ENCODE measurements at regions not wholly inside any gene's neighbourhood (a gene's known extent, or its start where the extent isn't known, plus 50 kb on each side); places are given as distances from the start of the nearest gene placed in this dataset.

DNA sequence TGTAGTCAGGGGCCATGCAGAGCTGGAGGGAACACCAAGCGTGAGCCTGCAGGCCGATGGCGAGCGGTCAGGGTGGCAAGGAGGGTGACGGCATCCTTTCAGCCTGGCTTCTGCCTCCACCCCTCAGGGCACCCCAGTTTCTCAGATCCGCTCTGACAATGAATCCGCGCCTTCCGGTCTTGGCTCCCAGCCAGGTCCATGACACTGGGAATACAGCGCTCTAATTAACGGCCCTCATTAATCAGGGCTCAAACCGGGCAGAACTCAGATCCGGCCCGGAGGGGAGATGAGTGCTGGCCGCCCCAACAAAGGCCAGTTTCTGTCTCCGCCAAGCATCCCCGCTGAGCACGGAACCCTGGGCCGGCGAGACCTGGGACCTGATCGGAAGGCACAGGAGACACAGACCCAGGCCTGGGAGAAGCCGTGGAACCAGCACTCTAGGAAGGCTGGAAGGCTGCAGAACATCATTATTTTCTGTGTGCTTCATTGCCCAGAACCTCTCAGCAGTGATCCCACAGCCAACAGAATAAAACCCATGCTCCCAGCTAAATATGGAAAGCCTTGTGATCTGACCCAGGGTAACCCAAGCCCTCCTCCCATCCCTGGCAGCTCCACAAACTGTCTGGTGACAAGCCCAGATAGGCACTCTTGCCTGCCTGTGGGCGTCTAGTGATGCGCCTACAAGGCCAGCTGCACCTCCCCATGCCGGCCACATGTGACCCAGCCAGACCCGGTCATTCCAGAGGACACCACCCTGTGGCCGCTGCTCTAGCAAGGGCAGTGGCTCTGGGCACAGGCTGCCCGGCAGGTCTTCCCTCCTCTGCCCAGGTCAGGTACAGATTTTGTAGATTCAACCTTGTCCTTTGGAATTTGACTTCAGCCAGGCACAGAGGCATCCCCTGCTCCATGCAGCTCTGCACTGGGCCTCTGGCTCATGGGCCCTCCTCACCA is 438.7 kb upstream of the MYT1L start:
- no peaks in the 10 kb centered on the region for H3K27me3 ChIP-seq (ENCODE audit: control insufficient read depth in 1 of 2, insufficient read depth in 1 of 2, low read length in 2 of 2)
- H3K9ac ChIP-seq (ENCODE audit: low read length) = no peak overlapping the region
- no peak overlapping the region for H2BK12ac ChIP-seq (ENCODE audit: low read length in 2 of 2)
- no peak overlapping the region for H3K27ac ChIP-seq (ENCODE audit: low read length, poor library complexity, severe bottlenecking)
- H4K8ac ChIP-seq (ENCODE audit: low read length) = no peak overlapping the region
- no peak overlapping the region for H3K18ac ChIP-seq (ENCODE audit: low read depth in 1 of 2, low read length in 2 of 2)
- H3K9me3 ChIP-seq (ENCODE audit: control insufficient read depth, low read length) = no peaks in the 10 kb centered on the region
- no peaks in the 10 kb centered on the region for H3K79me1 ChIP-seq (replicated peaks; ENCODE audit: low read length, poor library complexity, severe bottlenecking)
- no peak overlapping the region for H2AFZ ChIP-seq (ENCODE audit: low read depth, low read length)
- no peak overlapping the region for H2BK120ac ChIP-seq (ENCODE audit: low read depth, low read length)
- H3K36me3 ChIP-seq (ENCODE audit: control insufficient read depth in 1 of 2, insufficient read depth in 2 of 2, low read depth in 1 of 2, low read length in 2 of 2) = no peaks in the 10 kb centered on the region
- H2AK5ac ChIP-seq (ENCODE audit: low read length, severe bottlenecking) = no peak overlapping the region
- WGBS = 87% methylated on average over 28 of the region's 28 CpGs
- no peak overlapping the region for H3K4ac ChIP-seq (ENCODE audit: low read depth in 1 of 2, low read length in 2 of 2)
- no peak overlapping the region for H4K91ac ChIP-seq (ENCODE audit: low read length)
- H2BK5ac ChIP-seq (ENCODE audit: low read depth, low read length, poor library complexity, severe bottlenecking) = no peak overlapping the region
- no peak for DNase-seq
- no peak overlapping the region for H3K14ac ChIP-seq (ENCODE audit: low read length in 2 of 2)
- H3K4me3 ChIP-seq (ENCODE audit: insufficient read depth in 1 of 2, low read depth in 1 of 2, low read length in 2 of 2) = no peak overlapping the region
- H3K23ac ChIP-seq (ENCODE audit: low read length in 2 of 2) = no peak overlapping the region
- H3K4me1 ChIP-seq (ENCODE audit: control insufficient read depth, insufficient read depth, low read depth, low read length) = no peaks in the 10 kb centered on the region
- no peak overlapping the region for H2BK15ac ChIP-seq (ENCODE audit: low read depth, poor library complexity, severe bottlenecking)
- no peak overlapping the region for H3K4me2 ChIP-seq (ENCODE audit: low read length, poor library complexity, severe bottlenecking)

DNA sequence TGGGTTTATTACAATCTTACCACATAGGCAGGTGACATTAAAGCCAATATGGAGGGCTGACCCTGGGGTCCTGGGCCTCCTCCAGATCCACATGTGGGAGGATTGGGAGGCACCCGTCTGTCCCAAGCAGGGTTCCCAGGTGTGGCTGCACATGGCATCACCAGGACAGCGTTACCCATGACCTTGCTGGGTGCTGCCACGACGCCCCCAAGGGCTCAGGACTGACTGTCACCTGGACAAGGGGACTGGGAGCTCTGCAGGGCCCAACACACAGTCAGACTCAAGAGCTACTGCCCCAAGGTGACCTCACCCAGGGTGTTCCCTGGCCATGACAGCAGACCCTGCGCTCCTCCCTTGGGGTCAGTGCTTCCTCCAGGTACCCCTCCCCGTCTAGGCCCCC is 437.4 kb upstream of the MYT1L start:
- no peak overlapping the region for H3K14ac ChIP-seq (ENCODE audit: low read length in 2 of 2)
- H3K23ac ChIP-seq (ENCODE audit: low read length in 2 of 2) = no peak overlapping the region
- no peak overlapping the region for H2BK120ac ChIP-seq (ENCODE audit: low read depth, low read length)
- no peaks in the 10 kb centered on the region for H3K27me3 ChIP-seq (ENCODE audit: control insufficient read depth in 1 of 2, insufficient read depth in 1 of 2, low read length in 2 of 2)
- H2AK5ac ChIP-seq (ENCODE audit: low read length, severe bottlenecking) = no peak overlapping the region
- H3K9ac ChIP-seq (ENCODE audit: low read length) = no peak overlapping the region
- no peak overlapping the region for H2BK5ac ChIP-seq (ENCODE audit: low read depth, low read length, poor library complexity, severe bottlenecking)
- no peaks in the 10 kb centered on the region for H3K36me3 ChIP-seq (ENCODE audit: control insufficient read depth in 1 of 2, insufficient read depth in 2 of 2, low read depth in 1 of 2, low read length in 2 of 2)
- no peak overlapping the region for H4K91ac ChIP-seq (ENCODE audit: low read length)
- no peak overlapping the region for H3K4me2 ChIP-seq (ENCODE audit: low read length, poor library complexity, severe bottlenecking)
- H2AFZ ChIP-seq (ENCODE audit: low read depth, low read length) = no peak overlapping the region
- no peak overlapping the region for H3K27ac ChIP-seq (ENCODE audit: low read length, poor library complexity, severe bottlenecking)
- no peak overlapping the region for H4K8ac ChIP-seq (ENCODE audit: low read length)
- H2BK12ac ChIP-seq (ENCODE audit: low read length in 2 of 2) = no peak overlapping the region
- H3K9me3 ChIP-seq (ENCODE audit: control insufficient read depth, low read length) = no peaks in the 10 kb centered on the region
- H2BK15ac ChIP-seq (ENCODE audit: low read depth, poor library complexity, severe bottlenecking) = no peak overlapping the region
- H3K18ac ChIP-seq (ENCODE audit: low read depth in 1 of 2, low read length in 2 of 2) = no peak overlapping the region
- 74% methylated on average over 4 of the region's 6 CpGs for WGBS
- no peaks in the 10 kb centered on the region for H3K79me1 ChIP-seq (replicated peaks; ENCODE audit: low read length, poor library complexity, severe bottlenecking)
- no peak for DNase-seq
- H3K4me1 ChIP-seq (ENCODE audit: control insufficient read depth, insufficient read depth, low read depth, low read length) = peaks cover 1% of the 10 kb centered on the region
- H3K4me3 ChIP-seq (ENCODE audit: insufficient read depth in 1 of 2, low read depth in 1 of 2, low read length in 2 of 2) = no peak overlapping the region
- H3K4ac ChIP-seq (ENCODE audit: low read depth in 1 of 2, low read length in 2 of 2) = no peak overlapping the region

DNA sequence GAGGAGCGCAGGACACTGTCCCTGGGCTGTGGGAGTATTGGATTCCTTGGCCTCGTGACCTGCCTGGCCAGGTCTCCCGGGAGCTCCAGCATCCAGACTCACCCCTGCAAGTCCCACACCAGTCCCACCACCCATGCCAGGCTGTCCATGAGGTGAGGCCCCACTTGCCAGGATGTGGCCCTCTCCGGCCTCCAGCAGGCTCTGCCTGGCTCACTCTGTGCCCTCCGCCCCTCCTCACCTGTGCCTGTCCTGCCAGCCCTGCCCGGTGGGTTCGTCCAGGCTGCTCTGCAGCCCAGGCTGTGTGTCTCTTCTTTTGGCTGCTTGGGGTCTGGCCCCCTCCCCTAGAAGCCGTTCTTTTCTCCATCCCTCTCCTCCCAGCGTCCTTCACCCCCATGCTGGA is 436.8 kb upstream of the MYT1L start:
- H3K27ac ChIP-seq (ENCODE audit: low read length, poor library complexity, severe bottlenecking) = no peak overlapping the region
- no peak overlapping the region for H4K91ac ChIP-seq (ENCODE audit: low read length)
- H3K14ac ChIP-seq (ENCODE audit: low read length in 2 of 2) = no peak overlapping the region
- no peak for DNase-seq
- no peak overlapping the region for H3K4me2 ChIP-seq (ENCODE audit: low read length, poor library complexity, severe bottlenecking)
- H3K4me3 ChIP-seq (ENCODE audit: insufficient read depth in 1 of 2, low read depth in 1 of 2, low read length in 2 of 2) = no peak overlapping the region
- no peak overlapping the region for H2BK15ac ChIP-seq (ENCODE audit: low read depth, poor library complexity, severe bottlenecking)
- H3K79me1 ChIP-seq (replicated peaks; ENCODE audit: low read length, poor library complexity, severe bottlenecking) = no peaks in the 10 kb centered on the region
- no peak overlapping the region for H3K23ac ChIP-seq (ENCODE audit: low read length in 2 of 2)
- H3K27me3 ChIP-seq (ENCODE audit: control insufficient read depth in 1 of 2, insufficient read depth in 1 of 2, low read length in 2 of 2) = no peaks in the 10 kb centered on the region
- WGBS = 72% methylated on average over 9 of the region's 9 CpGs
- no peak overlapping the region for H3K4ac ChIP-seq (ENCODE audit: low read depth in 1 of 2, low read length in 2 of 2)
- no peak overlapping the region for H2AK5ac ChIP-seq (ENCODE audit: low read length, severe bottlenecking)
- no peak overlapping the region for H2BK5ac ChIP-seq (ENCODE audit: low read depth, low read length, poor library complexity, severe bottlenecking)
- H2AFZ ChIP-seq (ENCODE audit: low read depth, low read length) = no peak overlapping the region
- H3K18ac ChIP-seq (ENCODE audit: low read depth in 1 of 2, low read length in 2 of 2) = no peak overlapping the region
- H3K9ac ChIP-seq (ENCODE audit: low read length) = no peak overlapping the region
- H2BK120ac ChIP-seq (ENCODE audit: low read depth, low read length) = no peak overlapping the region
- no peak overlapping the region for H2BK12ac ChIP-seq (ENCODE audit: low read length in 2 of 2)
- H3K36me3 ChIP-seq (ENCODE audit: control insufficient read depth in 1 of 2, insufficient read depth in 2 of 2, low read depth in 1 of 2, low read length in 2 of 2) = no peaks in the 10 kb centered on the region
- H4K8ac ChIP-seq (ENCODE audit: low read length) = no peak overlapping the region
- H3K4me1 ChIP-seq (ENCODE audit: control insufficient read depth, insufficient read depth, low read depth, low read length) = peaks cover 3% of the 10 kb centered on the region
- no peaks in the 10 kb centered on the region for H3K9me3 ChIP-seq (ENCODE audit: control insufficient read depth, low read length)

DNA sequence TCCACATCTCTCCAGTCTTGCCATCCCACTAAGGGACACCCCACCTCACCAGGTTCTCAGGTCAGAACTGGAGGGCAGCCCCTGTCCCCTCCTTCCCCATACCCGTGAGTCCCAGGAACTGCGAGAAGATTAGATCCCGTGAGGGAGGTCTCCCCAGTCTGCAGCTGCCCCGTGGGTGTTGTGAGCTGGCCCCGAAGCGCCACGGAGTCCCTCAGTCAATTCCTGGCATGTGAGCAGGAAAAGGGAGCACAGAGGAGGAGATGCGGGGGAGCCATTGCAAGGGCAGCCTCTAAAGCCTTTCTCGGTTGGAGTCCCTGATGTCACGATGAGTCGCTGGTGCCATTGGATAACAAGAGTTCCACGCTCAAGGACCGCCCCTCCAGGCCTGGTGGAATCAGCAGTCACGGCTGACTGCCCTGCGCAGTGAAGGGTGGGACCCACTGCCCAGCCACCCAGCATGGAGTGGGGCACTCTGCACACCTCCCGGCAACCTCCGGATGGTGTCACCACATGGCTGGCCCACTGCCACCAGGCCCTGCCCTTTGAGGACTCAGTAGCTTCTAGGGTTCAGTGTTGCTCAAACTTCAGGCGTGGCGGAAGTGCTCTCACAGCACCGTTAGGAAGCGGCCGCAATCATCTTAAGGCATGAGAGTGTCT is 434.9 kb upstream of the MYT1L start:
- DNase-seq = no peak
- H2BK12ac ChIP-seq (ENCODE audit: low read length in 2 of 2) = no peak overlapping the region
- no peak overlapping the region for H3K4me2 ChIP-seq (ENCODE audit: low read length, poor library complexity, severe bottlenecking)
- H3K4me1 ChIP-seq (ENCODE audit: control insufficient read depth, insufficient read depth, low read depth, low read length) = peaks cover 3% of the 10 kb centered on the region
- H3K9ac ChIP-seq (ENCODE audit: low read length) = no peak overlapping the region
- H3K79me1 ChIP-seq (replicated peaks; ENCODE audit: low read length, poor library complexity, severe bottlenecking) = no peaks in the 10 kb centered on the region
- H3K4ac ChIP-seq (ENCODE audit: low read depth in 1 of 2, low read length in 2 of 2) = no peak overlapping the region
- no peaks in the 10 kb centered on the region for H3K27me3 ChIP-seq (ENCODE audit: control insufficient read depth in 1 of 2, insufficient read depth in 1 of 2, low read length in 2 of 2)
- no peak overlapping the region for H2AK5ac ChIP-seq (ENCODE audit: low read length, severe bottlenecking)
- no peak overlapping the region for H3K27ac ChIP-seq (ENCODE audit: low read length, poor library complexity, severe bottlenecking)
- no peak overlapping the region for H3K4me3 ChIP-seq (ENCODE audit: insufficient read depth in 1 of 2, low read depth in 1 of 2, low read length in 2 of 2)
- no peak overlapping the region for H4K8ac ChIP-seq (ENCODE audit: low read length)
- no peak overlapping the region for H3K23ac ChIP-seq (ENCODE audit: low read length in 2 of 2)
- 90% methylated on average over 22 of the region's 22 CpGs for WGBS
- no peak overlapping the region for H3K18ac ChIP-seq (ENCODE audit: low read depth in 1 of 2, low read length in 2 of 2)
- H3K14ac ChIP-seq (ENCODE audit: low read length in 2 of 2) = no peak overlapping the region
- no peak overlapping the region for H2BK15ac ChIP-seq (ENCODE audit: low read depth, poor library complexity, severe bottlenecking)
- H4K91ac ChIP-seq (ENCODE audit: low read length) = no peak overlapping the region
- H2BK5ac ChIP-seq (ENCODE audit: low read depth, low read length, poor library complexity, severe bottlenecking) = no peak overlapping the region
- H3K36me3 ChIP-seq (ENCODE audit: control insufficient read depth in 1 of 2, insufficient read depth in 2 of 2, low read depth in 1 of 2, low read length in 2 of 2) = no peaks in the 10 kb centered on the region
- no peak overlapping the region for H2BK120ac ChIP-seq (ENCODE audit: low read depth, low read length)
- H3K9me3 ChIP-seq (ENCODE audit: control insufficient read depth, low read length) = no peaks in the 10 kb centered on the region
- no peak overlapping the region for H2AFZ ChIP-seq (ENCODE audit: low read depth, low read length)

All from mesenchymal stem cell (in vitro differentiated cells and primary cell).